ENCODE measurements at regions not wholly inside any gene's neighbourhood (a gene's known extent, or its start where the extent isn't known, plus 50 kb on each side); places are given as distances from the start of the nearest gene placed in this dataset.

DNA sequence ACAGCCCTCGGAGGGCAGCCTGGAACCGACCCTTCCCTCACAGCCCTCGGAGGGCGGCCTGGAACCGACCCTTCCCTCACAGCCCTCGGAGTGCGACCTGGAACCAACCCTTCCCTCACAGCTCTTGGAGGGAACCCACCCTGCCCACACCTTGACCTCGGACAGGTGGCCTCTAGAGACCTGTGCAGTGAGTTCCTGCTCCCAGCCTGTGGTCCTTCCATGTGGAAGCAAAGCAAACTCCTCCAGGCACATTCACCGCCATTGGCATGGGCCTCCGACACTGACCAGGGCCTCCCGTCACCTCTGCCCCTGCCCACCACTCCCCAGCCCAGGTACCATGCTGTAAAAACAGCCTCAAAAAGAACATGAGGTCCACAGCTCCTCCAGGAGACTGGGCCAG lies 272.1 kb downstream of the BRD1 start:
- TF ChIP-seq, protein P1, sequence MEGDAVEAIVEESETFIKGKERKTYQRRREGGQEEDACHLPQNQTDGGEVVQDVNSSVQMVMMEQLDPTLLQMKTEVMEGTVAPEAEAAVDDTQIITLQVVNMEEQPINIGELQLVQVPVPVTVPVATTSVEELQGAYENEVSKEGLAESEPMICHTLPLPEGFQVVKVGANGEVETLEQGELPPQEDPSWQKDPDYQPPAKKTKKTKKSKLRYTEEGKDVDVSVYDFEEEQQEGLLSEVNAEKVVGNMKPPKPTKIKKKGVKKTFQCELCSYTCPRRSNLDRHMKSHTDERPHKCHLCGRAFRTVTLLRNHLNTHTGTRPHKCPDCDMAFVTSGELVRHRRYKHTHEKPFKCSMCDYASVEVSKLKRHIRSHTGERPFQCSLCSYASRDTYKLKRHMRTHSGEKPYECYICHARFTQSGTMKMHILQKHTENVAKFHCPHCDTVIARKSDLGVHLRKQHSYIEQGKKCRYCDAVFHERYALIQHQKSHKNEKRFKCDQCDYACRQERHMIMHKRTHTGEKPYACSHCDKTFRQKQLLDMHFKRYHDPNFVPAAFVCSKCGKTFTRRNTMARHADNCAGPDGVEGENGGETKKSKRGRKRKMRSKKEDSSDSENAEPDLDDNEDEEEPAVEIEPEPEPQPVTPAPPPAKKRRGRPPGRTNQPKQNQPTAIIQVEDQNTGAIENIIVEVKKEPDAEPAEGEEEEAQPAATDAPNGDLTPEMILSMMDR (IDR thresholded peaks at IDR 0.05) = no peak
- TF ChIP-seq EP300 (IDR thresholded peaks at IDR 0.05) (no peak), POLR2A (IDR thresholded peaks at IDR 0.05) (no peak)
